K562 (cell line): ENCODE measurements at regions not wholly inside any gene's neighbourhood (a gene's known extent, or its start where the extent isn't known, plus 50 kb on each side); places are given as distances from the start of the nearest gene placed in this dataset.

ENCODE experiments used
- ATAC-seq: fragments of 200-7000 bp; cut with Tn5 transposase; 3 replicates; pipeline ENCODE4 v1.9.1; 2020; ENCODE audit warnings: moderate library complexity
- BruUV-seq: library from RNA; stranded (reverse); fragments of 400-500 nt; replicated peaks from 2 replicates; lab custom pipeline; 2021; lab: Mats Ljungman, UMichigan
- CTCF ChIA-PET: fragments of 300-600 bp; formaldehyde crosslinking; extraction: SDS; loops from one replicate; lab custom pipeline; 2021; ENCODE audit warnings: low intra/inter-chr PET ratio; lab: Yijun Ruan, JAX
- POLR2A ChIA-PET: fragments of 300-600, 350-650 bp; sonication (Branson Sonifier 250); formaldehyde crosslinking; extraction: SDS; loops from one replicate; lab custom pipeline; 2021; ENCODE audit warnings: antibody characterized with exemption, inconsistent platforms; lab: Yijun Ruan, JAX
- DNase-seq, 4 experiments: peaks; one replicate each; pipeline versions ENCODE4 v3.0.0 to v3.0.0-alpha.2; 2011 to 2018; ENCODE audit warnings: low spot score in 3 of 4, mixed read lengths in 3 of 4; ENCODE audit errors: extremely low read depth in 1 of 4
- FAIRE-seq: peaks from 2 replicates; lab custom pipeline; 2011; peaks lifted over from hg19 to GRCh38; lab: Jason Lieb, UNC
- H2AFZ ChIP-seq: 2 replicates; pipeline ENCODE4 v1.6.0; 2011; ENCODE audit warnings: low read depth, low read length, control low read depth, inconsistent platforms
- H3K27ac ChIP-seq: fragments of 200-600 bp; 3 replicates; pipeline ENCODE4 v1.8.0; 2011; ENCODE audit warnings: low read depth, mild to moderate bottlenecking, control low read depth, inconsistent platforms, low read length, moderate library complexity, mixed read lengths; ENCODE audit errors: extremely low read depth
- H3K27me3 ChIP-seq, 2 experiments: fragments of 300-600 bp in 1 of 2; 2 replicates in 1 of 2; 3 replicates in 1 of 2; pipeline versions ENCODE4 v1.6.0 to v1.8.0; 2011; ENCODE audit warnings: inconsistent platforms in 2 of 2, low read length in 2 of 2, mild to moderate bottlenecking in 1 of 2, mixed read lengths in 1 of 2, moderate library complexity in 1 of 2; ENCODE audit not compliant: control insufficient read depth in 2 of 2, insufficient read depth in 2 of 2
- H3K36me3 ChIP-seq: fragments of 300-600 bp; 3 replicates; pipeline ENCODE4 v1.8.0; 2011; ENCODE audit warnings: mild to moderate bottlenecking, low read length, inconsistent platforms; ENCODE audit not compliant: control insufficient read depth, insufficient read depth
- H3K4me1 ChIP-seq, 2 experiments: fragments of 200-600 bp in 1 of 2; replicated peaks in 1 of 2; 2 replicates in 1 of 2; 3 replicates in 1 of 2; pipeline versions ENCODE4 v1.5.1 to v1.8.0; 2011; ENCODE audit warnings: inconsistent platforms in 2 of 2, low read length in 2 of 2, mild to moderate bottlenecking in 1 of 2, mixed read lengths in 1 of 2, moderate library complexity in 1 of 2; ENCODE audit not compliant: control insufficient read depth in 2 of 2, insufficient read depth in 2 of 2
- H3K4me2 ChIP-seq: 2 replicates; pipeline ENCODE4 v1.6.1; 2011; ENCODE audit warnings: low read length, control low read depth, inconsistent platforms, mixed read lengths; ENCODE audit not compliant: insufficient read depth
- H3K4me3 ChIP-seq: fragments of 200-600 bp; sonication (generic), shearing (Covaris generic); 2 replicates; pipeline ENCODE4 v1.5.1; 2016; ENCODE audit warnings: control low read depth, inconsistent platforms
- H3K79me2 ChIP-seq: fragments of 200-600 bp; 3 replicates; pipeline ENCODE4 v1.8.0; 2011; ENCODE audit warnings: low read length, inconsistent platforms; ENCODE audit not compliant: control insufficient read depth, insufficient read depth
- H3K9ac ChIP-seq, 2 experiments: 2 replicates each; pipeline versions ENCODE4 v1.6.0 to v1.6.1; 2011; ENCODE audit warnings: low read depth in 2 of 2, low read length in 2 of 2, control low read depth in 1 of 2, inconsistent platforms in 1 of 2, mild to moderate bottlenecking in 1 of 2, mixed read lengths in 1 of 2; ENCODE audit not compliant: insufficient read depth in 1 of 2
- H3K9me1 ChIP-seq: one replicate; pipeline ENCODE4 v1.6.0; 2011; ENCODE audit warnings: inconsistent platforms, mild to moderate bottlenecking, low read length, moderate library complexity; ENCODE audit not compliant: control insufficient read depth, insufficient read depth
- H3K9me3 ChIP-seq: replicated peaks from 2 replicates; pipeline ENCODE4 v1.5.1; 2011; ENCODE audit warnings: low read depth, low read length, inconsistent platforms; ENCODE audit not compliant: control insufficient read depth, insufficient read depth
- H4K20me1 ChIP-seq: replicated peaks from 2 replicates; pipeline ENCODE4 v1.6.1; 2011; ENCODE audit warnings: low read length, inconsistent platforms, mixed read lengths; ENCODE audit not compliant: control insufficient read depth, insufficient read depth
- C11orf30 ChIP-seq: fragments of 450-650 bp; IDR thresholded peaks from 2 replicates; pipeline ENCODE4 v1.6.1; 2016; ENCODE audit warnings: low read depth, mild to moderate bottlenecking
- CBFA2T2 ChIP-seq: fragments of 450-650 bp; conservative IDR thresholded peaks from 2 replicates; pipeline ENCODE4 v1.6.1; 2017; ENCODE audit warnings: mild to moderate bottlenecking
- EHMT2 ChIP-seq: fragments of 450-650 bp; IDR thresholded peaks from 2 replicates; pipeline ENCODE4 v1.6.1; 2018; ENCODE audit warnings: antibody characterized with exemption
- FOXJ3 ChIP-seq: sonication (generic); formaldehyde crosslinking; IDR thresholded peaks from 2 replicates; pipeline ENCODE4 v1.4.0; 2020; ENCODE audit warnings: mild to moderate bottlenecking, missing genetic modification reagents
- HNRNPL ChIP-seq: fragments of 200-400 bp; formaldehyde crosslinking; IDR thresholded peaks from 2 replicates; pipeline ENCODE4 v1.6.1; 2017; ENCODE audit warnings: low read depth, mild to moderate bottlenecking, low read length
- MCM2 ChIP-seq: fragments of 450-650 bp; IDR thresholded peaks from 2 replicates; pipeline ENCODE4 v1.6.1; 2017; ENCODE audit warnings: low read depth, mild to moderate bottlenecking
- NFYB ChIP-seq: IDR thresholded peaks from 2 replicates; pipeline ENCODE4 v1.6.1; 2011; ENCODE audit warnings: mild to moderate bottlenecking, moderate library complexity; ENCODE audit not compliant: insufficient read length; ENCODE audit errors: extremely low read depth
- NONO ChIP-seq, 2 experiments: fragments of 200-400 bp in 1 of 2; fragments of 450-650 bp in 1 of 2; formaldehyde crosslinking in 1 of 2; IDR thresholded peaks; 2 replicates each; pipeline ENCODE4 v1.6.1; 2017; ENCODE audit warnings: low read depth in 2 of 2, mild to moderate bottlenecking in 2 of 2, moderate library complexity in 2 of 2, low read length in 1 of 2
- RFX5 ChIP-seq: IDR thresholded peaks from 2 replicates; pipeline ENCODE4 v1.6.1; 2011; ENCODE audit warnings: low read depth, mild to moderate bottlenecking, improper control_type of control experiment, low read length
- ZNF436 ChIP-seq: fragments of 250-450, 450-650 bp; sonication (Bioruptor Pico); formaldehyde crosslinking; IDR thresholded peaks from 2 replicates; pipeline ENCODE4 v1.7.0; 2020; ENCODE audit warnings: mild to moderate bottlenecking
- ZZZ3 ChIP-seq: fragments of 450-650 bp; IDR thresholded peaks from 2 replicates; pipeline ENCODE4 v1.6.1; 2016; ENCODE audit warnings: antibody characterized with exemption, mild to moderate bottlenecking, moderate library complexity
- in situ Hi-C: fragments of 300-500 bp; cut with MboI; formaldehyde crosslinking; loops from 4 replicates; pipeline ENCODE4 v1.15.0; 2018; ENCODE audit warnings: inconsistent platforms, mixed read lengths
- intact Hi-C: fragments of 100-400 bp; cut with micrococcal nuclease; formaldehyde crosslinking; loops from 2 replicates; pipeline ENCODE4 v1.14.2; 2022
- TF ChIP-seq, protein P1 (sequence below): fragments of 450-650 bp; formaldehyde crosslinking; IDR thresholded peaks from 2 replicates; pipeline ENCODE4 v1.4.0; 2022; ENCODE audit warnings: missing genetic modification characterization
- TF ChIP-seq, protein P2 (sequence below): sonication (generic); formaldehyde crosslinking; IDR thresholded peaks from 2 replicates; pipeline ENCODE4 v1.8.0; 2023; ENCODE audit warnings: missing genetic modification reagents, mild to moderate bottlenecking, borderline replicate concordance

DNA sequence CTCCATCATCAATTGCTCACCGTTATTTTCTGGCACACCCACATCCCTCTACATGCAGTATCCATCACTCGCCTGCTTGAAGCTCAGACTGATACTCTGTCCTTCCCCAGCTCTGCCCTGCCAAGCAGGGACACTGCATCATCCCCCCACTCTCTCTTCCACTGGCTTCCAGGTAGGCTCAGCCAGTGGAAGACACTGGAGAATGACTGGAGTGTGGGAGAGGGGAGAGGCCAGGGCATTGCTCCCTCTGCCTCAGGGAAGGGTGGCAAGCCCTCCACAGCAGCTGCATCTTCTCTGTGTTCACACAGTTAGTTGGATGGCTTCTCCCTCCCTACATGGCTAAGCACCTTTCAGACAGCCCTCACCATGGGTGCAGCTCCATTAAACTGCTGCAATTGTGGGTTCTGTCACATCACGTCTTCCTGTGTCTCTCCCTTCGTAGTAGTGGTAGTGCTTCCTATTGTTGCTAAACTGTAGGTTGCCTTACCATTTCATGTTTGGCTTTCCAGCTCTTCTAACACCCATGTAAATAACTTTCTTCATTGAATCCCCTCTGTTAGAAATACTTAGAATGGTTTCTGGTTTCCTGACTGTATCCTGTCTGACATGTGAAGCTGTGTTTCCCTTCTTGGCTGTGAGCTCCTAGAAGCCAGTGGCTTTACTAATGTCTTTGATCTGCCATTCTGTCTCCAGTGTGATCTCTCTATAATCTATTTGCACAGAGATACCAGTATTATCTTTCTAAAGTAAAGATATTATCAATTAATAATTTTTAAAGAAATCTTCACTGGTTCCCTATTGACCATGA is 483.7 kb upstream of the LRRN3 start (continued):
- TF ChIP-seq FOXJ3 (CRISPR knock-in tag) (no peak), RFX5 (no peak), NONO (IDR thresholded peaks at IDR 0.05; ENCODE audit: low read depth in 2 of 2, low read length in 1 of 2) (no peak), HNRNPL (no peak), EHMT2 (no peak), CBFA2T2 (no peak), NFYB (no peak)
- TF ChIP-seq, protein P1, sequence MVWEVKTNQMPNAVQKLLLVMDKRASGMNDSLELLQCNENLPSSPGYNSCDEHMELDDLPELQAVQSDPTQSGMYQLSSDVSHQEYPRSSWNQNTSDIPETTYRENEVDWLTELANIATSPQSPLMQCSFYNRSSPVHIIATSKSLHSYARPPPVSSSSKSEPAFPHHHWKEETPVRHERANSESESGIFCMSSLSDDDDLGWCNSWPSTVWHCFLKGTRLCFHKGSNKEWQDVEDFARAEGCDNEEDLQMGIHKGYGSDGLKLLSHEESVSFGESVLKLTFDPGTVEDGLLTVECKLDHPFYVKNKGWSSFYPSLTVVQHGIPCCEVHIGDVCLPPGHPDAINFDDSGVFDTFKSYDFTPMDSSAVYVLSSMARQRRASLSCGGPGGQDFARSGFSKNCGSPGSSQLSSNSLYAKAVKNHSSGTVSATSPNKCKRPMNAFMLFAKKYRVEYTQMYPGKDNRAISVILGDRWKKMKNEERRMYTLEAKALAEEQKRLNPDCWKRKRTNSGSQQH (CRISPR knock-in tag) = no peak

DNA sequence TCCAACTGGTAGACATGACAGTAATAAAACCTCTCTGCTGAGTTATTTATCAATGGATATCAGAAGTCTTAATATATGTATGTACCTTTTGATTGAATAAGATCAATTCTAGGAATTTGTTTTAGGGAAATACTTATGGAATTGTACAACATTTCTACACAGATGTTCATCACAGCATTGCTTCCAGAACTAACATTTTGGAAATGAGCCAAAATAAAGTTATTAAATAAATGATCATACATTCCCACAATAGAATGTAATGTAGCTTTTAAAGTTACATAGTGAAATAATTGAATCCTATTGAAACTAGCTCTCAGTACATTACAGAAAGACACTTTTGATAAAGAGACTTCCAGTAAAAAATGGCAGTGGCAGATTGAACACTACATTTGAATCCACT is 481.6 kb upstream of the LRRN3 start:
- H3K9me1 ChIP-seq = no peaks in the 10 kb centered on the region
- H3K79me2 ChIP-seq = no peaks in the 10 kb centered on the region
- FAIRE-seq = no peak
- no peaks in the 10 kb centered on the region for H3K27me3 ChIP-seq
- no peak overlapping the region for H3K9ac ChIP-seq
- ChIA-PET POLR2A (no interaction called here), CTCF (no interaction called here)
- H3K4me3 ChIP-seq = no peak overlapping the region
- BruUV-seq = no TSS peak
- no peak overlapping the region for H3K27ac ChIP-seq
- H3K4me1 ChIP-seq = no peaks in the 10 kb centered on the region
- intact Hi-C loops (no loop called here), in situ Hi-C loops (no loop called here)
- ATAC-seq = no peak
- H2AFZ ChIP-seq = no peak overlapping the region
- H3K36me3 ChIP-seq = no peaks in the 10 kb centered on the region
- H3K9me3 ChIP-seq = no peaks in the 10 kb centered on the region
- no peak for DNase-seq
- no peaks in the 10 kb centered on the region for H4K20me1 ChIP-seq
- H3K4me2 ChIP-seq = no peak overlapping the region
- no peak for TF ChIP-seq ZNF436 (CRISPR knock-in tag)
- TF ChIP-seq MCM2 = no peak
- no peak for TF ChIP-seq C11orf30
- no peak for TF ChIP-seq ZZZ3
- TF ChIP-seq, protein P2, sequence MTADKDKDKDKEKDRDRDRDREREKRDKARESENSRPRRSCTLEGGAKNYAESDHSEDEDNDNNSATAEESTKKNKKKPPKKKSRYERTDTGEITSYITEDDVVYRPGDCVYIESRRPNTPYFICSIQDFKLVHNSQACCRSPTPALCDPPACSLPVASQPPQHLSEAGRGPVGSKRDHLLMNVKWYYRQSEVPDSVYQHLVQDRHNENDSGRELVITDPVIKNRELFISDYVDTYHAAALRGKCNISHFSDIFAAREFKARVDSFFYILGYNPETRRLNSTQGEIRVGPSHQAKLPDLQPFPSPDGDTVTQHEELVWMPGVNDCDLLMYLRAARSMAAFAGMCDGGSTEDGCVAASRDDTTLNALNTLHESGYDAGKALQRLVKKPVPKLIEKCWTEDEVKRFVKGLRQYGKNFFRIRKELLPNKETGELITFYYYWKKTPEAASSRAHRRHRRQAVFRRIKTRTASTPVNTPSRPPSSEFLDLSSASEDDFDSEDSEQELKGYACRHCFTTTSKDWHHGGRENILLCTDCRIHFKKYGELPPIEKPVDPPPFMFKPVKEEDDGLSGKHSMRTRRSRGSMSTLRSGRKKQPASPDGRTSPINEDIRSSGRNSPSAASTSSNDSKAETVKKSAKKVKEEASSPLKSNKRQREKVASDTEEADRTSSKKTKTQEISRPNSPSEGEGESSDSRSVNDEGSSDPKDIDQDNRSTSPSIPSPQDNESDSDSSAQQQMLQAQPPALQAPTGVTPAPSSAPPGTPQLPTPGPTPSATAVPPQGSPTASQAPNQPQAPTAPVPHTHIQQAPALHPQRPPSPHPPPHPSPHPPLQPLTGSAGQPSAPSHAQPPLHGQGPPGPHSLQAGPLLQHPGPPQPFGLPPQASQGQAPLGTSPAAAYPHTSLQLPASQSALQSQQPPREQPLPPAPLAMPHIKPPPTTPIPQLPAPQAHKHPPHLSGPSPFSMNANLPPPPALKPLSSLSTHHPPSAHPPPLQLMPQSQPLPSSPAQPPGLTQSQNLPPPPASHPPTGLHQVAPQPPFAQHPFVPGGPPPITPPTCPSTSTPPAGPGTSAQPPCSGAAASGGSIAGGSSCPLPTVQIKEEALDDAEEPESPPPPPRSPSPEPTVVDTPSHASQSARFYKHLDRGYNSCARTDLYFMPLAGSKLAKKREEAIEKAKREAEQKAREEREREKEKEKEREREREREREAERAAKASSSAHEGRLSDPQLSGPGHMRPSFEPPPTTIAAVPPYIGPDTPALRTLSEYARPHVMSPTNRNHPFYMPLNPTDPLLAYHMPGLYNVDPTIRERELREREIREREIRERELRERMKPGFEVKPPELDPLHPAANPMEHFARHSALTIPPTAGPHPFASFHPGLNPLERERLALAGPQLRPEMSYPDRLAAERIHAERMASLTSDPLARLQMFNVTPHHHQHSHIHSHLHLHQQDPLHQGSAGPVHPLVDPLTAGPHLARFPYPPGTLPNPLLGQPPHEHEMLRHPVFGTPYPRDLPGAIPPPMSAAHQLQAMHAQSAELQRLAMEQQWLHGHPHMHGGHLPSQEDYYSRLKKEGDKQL (CRISPR knock-in tag) = no peak
